DOHH2 (cell line): ENCODE measurements at regions not wholly inside any gene's neighbourhood (a gene's known extent, or its start where the extent isn't known, plus 50 kb on each side); places are given as distances from the start of the nearest gene placed in this dataset.

Experiments used
- EZH2phosphoT487 ChIP-seq: fragments of 200-600 bp; sonication (generic); IDR thresholded peaks from 2 replicates; pipeline ENCODE4 v1.6.1; 2017; ENCODE audit warnings: borderline replicate concordance, mild to moderate bottlenecking, antibody characterized with exemption, low read length, moderate library complexity, mixed read lengths
- TF ChIP-seq, protein P1 (sequence below): fragments of 200-600 bp; sonication (generic); IDR thresholded peaks from one replicate; pipeline ENCODE4 v1.5.1; 2014; ENCODE audit warnings: antibody characterized with exemption, mild to moderate bottlenecking, low read depth, low read length; ENCODE audit not compliant: poor library complexity, severe bottlenecking

DNA sequence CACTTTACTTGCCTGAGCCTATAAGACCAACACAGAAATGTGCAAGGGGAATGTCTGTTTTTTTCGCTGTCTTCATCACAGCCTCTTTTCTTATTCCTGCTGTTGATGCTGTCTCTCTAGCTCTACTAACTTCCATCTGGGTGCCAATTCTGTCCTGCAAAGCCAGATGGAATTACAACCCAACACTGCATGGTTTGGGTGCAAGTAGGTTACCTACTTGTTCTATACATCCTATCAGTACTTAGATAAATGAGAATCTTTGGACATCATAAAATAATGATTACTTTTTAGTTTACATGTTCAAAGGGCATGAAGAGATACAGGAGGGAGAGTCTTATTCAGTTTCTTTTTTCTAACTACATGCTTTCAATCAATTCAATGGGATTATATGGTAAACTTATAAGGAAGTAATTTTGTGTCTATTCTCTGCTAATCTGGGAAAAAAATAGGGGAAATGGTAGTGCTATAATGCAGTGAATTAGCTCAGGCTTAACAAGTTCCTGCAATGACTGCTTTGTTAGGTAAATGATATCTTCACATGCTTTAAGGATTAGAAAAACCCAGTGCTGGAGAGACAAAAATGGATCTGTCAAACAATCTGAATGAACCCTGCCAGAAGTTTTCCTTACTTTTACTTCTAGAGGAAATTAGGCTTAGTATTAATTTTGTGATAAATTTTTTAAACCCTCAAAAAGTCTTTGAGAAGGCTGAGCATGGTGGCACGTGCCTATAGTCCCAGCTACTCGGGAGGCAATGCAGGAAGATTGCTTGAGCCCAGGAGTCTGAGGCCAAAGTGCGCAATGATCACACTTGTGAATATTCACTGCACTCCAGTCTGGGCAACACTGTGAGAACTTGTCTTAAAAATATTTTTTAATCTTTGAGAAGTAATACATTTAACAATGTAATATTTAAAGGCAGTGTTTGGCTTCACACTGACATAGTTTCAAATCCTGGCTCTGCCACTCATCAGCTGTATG, 86.5 kb upstream of the E2F3 start:
- TF ChIP-seq, protein P1, sequence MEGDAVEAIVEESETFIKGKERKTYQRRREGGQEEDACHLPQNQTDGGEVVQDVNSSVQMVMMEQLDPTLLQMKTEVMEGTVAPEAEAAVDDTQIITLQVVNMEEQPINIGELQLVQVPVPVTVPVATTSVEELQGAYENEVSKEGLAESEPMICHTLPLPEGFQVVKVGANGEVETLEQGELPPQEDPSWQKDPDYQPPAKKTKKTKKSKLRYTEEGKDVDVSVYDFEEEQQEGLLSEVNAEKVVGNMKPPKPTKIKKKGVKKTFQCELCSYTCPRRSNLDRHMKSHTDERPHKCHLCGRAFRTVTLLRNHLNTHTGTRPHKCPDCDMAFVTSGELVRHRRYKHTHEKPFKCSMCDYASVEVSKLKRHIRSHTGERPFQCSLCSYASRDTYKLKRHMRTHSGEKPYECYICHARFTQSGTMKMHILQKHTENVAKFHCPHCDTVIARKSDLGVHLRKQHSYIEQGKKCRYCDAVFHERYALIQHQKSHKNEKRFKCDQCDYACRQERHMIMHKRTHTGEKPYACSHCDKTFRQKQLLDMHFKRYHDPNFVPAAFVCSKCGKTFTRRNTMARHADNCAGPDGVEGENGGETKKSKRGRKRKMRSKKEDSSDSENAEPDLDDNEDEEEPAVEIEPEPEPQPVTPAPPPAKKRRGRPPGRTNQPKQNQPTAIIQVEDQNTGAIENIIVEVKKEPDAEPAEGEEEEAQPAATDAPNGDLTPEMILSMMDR: no peak
- TF ChIP-seq EZH2phosphoT487: no peak
